ENCODE measurements at regions not wholly inside any gene's neighbourhood (a gene's known extent, or its start where the extent isn't known, plus 50 kb on each side); places are given as distances from the start of the nearest gene placed in this dataset.

- Histone ChIP-seq H3K36me3 (ENCODE audit: control insufficient read depth in 3 of 3, insufficient read depth in 3 of 3, low read length in 3 of 3) (no peaks in the 10 kb centered on the region), H3K9me3 (ENCODE audit: control insufficient read depth in 3 of 3, low read length in 3 of 3) (no peaks in the 10 kb centered on the region), H3K27me3 (ENCODE audit: control insufficient read depth in 3 of 3, insufficient read depth in 3 of 3, low read length in 3 of 3) (peaks cover 0 to 5% (median 0%) of the 10 kb centered on the region in 3 donors), H3K27ac (ENCODE audit: low read depth, low read length) (no peak overlapping the region), H3K9ac (ENCODE audit: low read depth in 1 of 3, low read length in 3 of 3) (no peak overlapping the region), H3K4me3 (ENCODE audit: low read length in 3 of 3) (no peak overlapping the region), H3K4me1 (ENCODE audit: control insufficient read depth in 3 of 3, insufficient read depth in 3 of 3, low read length in 3 of 3) (no peaks in the 10 kb centered on the region)
These were observed 275.4 kb upstream of the ADRA1B start for GRCh38 chr5:159640921-159641320.

- Histone ChIP-seq H3K4me1 (ENCODE audit: control insufficient read depth in 3 of 3, insufficient read depth in 3 of 3, low read length in 3 of 3) (no peaks in the 10 kb centered on the region), H3K27ac (ENCODE audit: low read depth, low read length) (no peak overlapping the region), H3K9ac (ENCODE audit: low read depth in 1 of 3, low read length in 3 of 3) (no peak overlapping the region), H3K27me3 (ENCODE audit: control insufficient read depth in 3 of 3, insufficient read depth in 3 of 3, low read length in 3 of 3) (peaks cover 0 to 5% (median 0%) of the 10 kb centered on the region in 3 donors), H3K4me3 (ENCODE audit: low read length in 3 of 3) (no peak overlapping the region), H3K36me3 (ENCODE audit: control insufficient read depth in 3 of 3, insufficient read depth in 3 of 3, low read length in 3 of 3) (no peaks in the 10 kb centered on the region), H3K9me3 (ENCODE audit: control insufficient read depth in 3 of 3, low read length in 3 of 3) (no peaks in the 10 kb centered on the region)
These were observed 274.8 kb upstream of the ADRA1B start for GRCh38 chr5:159641371-159642039.

- Histone ChIP-seq H3K4me1 (ENCODE audit: control insufficient read depth in 3 of 3, insufficient read depth in 3 of 3, low read length in 3 of 3) (no peaks in the 10 kb centered on the region), H3K9me3 (ENCODE audit: control insufficient read depth in 3 of 3, low read length in 3 of 3) (no peaks in the 10 kb centered on the region), H3K36me3 (ENCODE audit: control insufficient read depth in 3 of 3, insufficient read depth in 3 of 3, low read length in 3 of 3) (no peaks in the 10 kb centered on the region), H3K27ac (ENCODE audit: low read depth, low read length) (no peak overlapping the region), H3K27me3 (ENCODE audit: control insufficient read depth in 3 of 3, insufficient read depth in 3 of 3, low read length in 3 of 3) (peaks cover 0 to 5% (median 0%) of the 10 kb centered on the region in 3 donors), H3K9ac (ENCODE audit: low read depth in 1 of 3, low read length in 3 of 3) (no peak overlapping the region), H3K4me3 (ENCODE audit: low read length in 3 of 3) (no peak overlapping the region)
These were observed 273.9 kb upstream of the ADRA1B start for GRCh38 chr5:159642379-159642778.

GRCh38 chr5:159644053-159644452 lies 272.2 kb upstream of the ADRA1B start:
- Histone ChIP-seq H3K27me3 (ENCODE audit: control insufficient read depth in 3 of 3, insufficient read depth in 3 of 3, low read length in 3 of 3) (peaks cover 0 to 5% (median 0%) of the 10 kb centered on the region in 3 donors), H3K9ac (ENCODE audit: low read depth in 1 of 3, low read length in 3 of 3) (no peak overlapping the region), H3K9me3 (ENCODE audit: control insufficient read depth in 3 of 3, low read length in 3 of 3) (no peaks in the 10 kb centered on the region), H3K27ac (ENCODE audit: low read depth, low read length) (no peak overlapping the region), H3K4me1 (ENCODE audit: control insufficient read depth in 3 of 3, insufficient read depth in 3 of 3, low read length in 3 of 3) (no peaks in the 10 kb centered on the region), H3K36me3 (ENCODE audit: control insufficient read depth in 3 of 3, insufficient read depth in 3 of 3, low read length in 3 of 3) (no peaks in the 10 kb centered on the region), H3K4me3 (ENCODE audit: low read length in 3 of 3) (no peak overlapping the region)

- Histone ChIP-seq H3K4me1 (ENCODE audit: control insufficient read depth in 3 of 3, insufficient read depth in 3 of 3, low read length in 3 of 3) (no peaks in the 10 kb centered on the region), H3K9ac (ENCODE audit: low read depth in 1 of 3, low read length in 3 of 3) (no peak overlapping the region), H3K9me3 (ENCODE audit: control insufficient read depth in 3 of 3, low read length in 3 of 3) (no peaks in the 10 kb centered on the region), H3K27me3 (ENCODE audit: control insufficient read depth in 3 of 3, insufficient read depth in 3 of 3, low read length in 3 of 3) (peaks cover 0 to 5% (median 0%) of the 10 kb centered on the region in 3 donors), H3K27ac (ENCODE audit: low read depth, low read length) (no peak overlapping the region), H3K36me3 (ENCODE audit: control insufficient read depth in 3 of 3, insufficient read depth in 3 of 3, low read length in 3 of 3) (no peaks in the 10 kb centered on the region), H3K4me3 (ENCODE audit: low read length in 3 of 3) (no peak overlapping the region)
These were observed 271.0 kb upstream of the ADRA1B start for GRCh38 chr5:159645179-159645846.

GRCh38 chr5:159650803-159651202 lies 265.5 kb upstream of the ADRA1B start:
- no peak overlapping the region for H3K9ac ChIP-seq (ENCODE audit: low read depth in 1 of 3, low read length in 3 of 3)
- H3K36me3 ChIP-seq (ENCODE audit: control insufficient read depth in 3 of 3, insufficient read depth in 3 of 3, low read length in 3 of 3) = no peaks in the 10 kb centered on the region
- no peak overlapping the region for H3K4me3 ChIP-seq (ENCODE audit: low read length in 3 of 3)
- no peak overlapping the region for H3K27ac ChIP-seq (ENCODE audit: low read depth, low read length)
- H3K27me3 ChIP-seq (ENCODE audit: control insufficient read depth in 3 of 3, insufficient read depth in 3 of 3, low read length in 3 of 3) = no peaks in the 10 kb centered on the region
- H3K9me3 ChIP-seq (ENCODE audit: control insufficient read depth in 3 of 3, low read length in 3 of 3) = no peaks in the 10 kb centered on the region
- no peaks in the 10 kb centered on the region for H3K4me1 ChIP-seq (ENCODE audit: control insufficient read depth in 3 of 3, insufficient read depth in 3 of 3, low read length in 3 of 3)

- H3K36me3 ChIP-seq (ENCODE audit: control insufficient read depth in 3 of 3, insufficient read depth in 3 of 3, low read length in 3 of 3) = no peaks in the 10 kb centered on the region
- no peak overlapping the region for H3K4me3 ChIP-seq (ENCODE audit: low read length in 3 of 3)
- no peaks in the 10 kb centered on the region for H3K9me3 ChIP-seq (ENCODE audit: control insufficient read depth in 3 of 3, low read length in 3 of 3)
- no peak overlapping the region for H3K27ac ChIP-seq (ENCODE audit: low read depth, low read length)
- no peaks in the 10 kb centered on the region for H3K27me3 ChIP-seq (ENCODE audit: control insufficient read depth in 3 of 3, insufficient read depth in 3 of 3, low read length in 3 of 3)
- no peak overlapping the region for H3K9ac ChIP-seq (ENCODE audit: low read depth in 1 of 3, low read length in 3 of 3)
- no peaks in the 10 kb centered on the region for H3K4me1 ChIP-seq (ENCODE audit: control insufficient read depth in 3 of 3, insufficient read depth in 3 of 3, low read length in 3 of 3)
These were observed 260.4 kb upstream of the ADRA1B start for GRCh38 chr5:159655757-159656409.

- H3K9me3 ChIP-seq (ENCODE audit: control insufficient read depth in 3 of 3, low read length in 3 of 3) = no peaks in the 10 kb centered on the region
- H3K27me3 ChIP-seq (ENCODE audit: control insufficient read depth in 3 of 3, insufficient read depth in 3 of 3, low read length in 3 of 3) = no peaks in the 10 kb centered on the region
- H3K4me1 ChIP-seq (ENCODE audit: control insufficient read depth in 3 of 3, insufficient read depth in 3 of 3, low read length in 3 of 3) = no peaks in the 10 kb centered on the region
- H3K27ac ChIP-seq (ENCODE audit: low read depth, low read length) = no peak overlapping the region
- H3K9ac ChIP-seq (ENCODE audit: low read depth in 1 of 3, low read length in 3 of 3) = no peak overlapping the region
- H3K36me3 ChIP-seq (ENCODE audit: control insufficient read depth in 3 of 3, insufficient read depth in 3 of 3, low read length in 3 of 3) = no peaks in the 10 kb centered on the region
- H3K4me3 ChIP-seq (ENCODE audit: low read length in 3 of 3) = no peak overlapping the region
These were observed 259.0 kb upstream of the ADRA1B start for GRCh38 chr5:159657298-159657697.

- Histone ChIP-seq H3K27me3 (ENCODE audit: control insufficient read depth in 3 of 3, insufficient read depth in 3 of 3, low read length in 3 of 3) (no peaks in the 10 kb centered on the region), H3K4me3 (ENCODE audit: low read length in 3 of 3) (no peak overlapping the region), H3K9ac (ENCODE audit: low read depth in 1 of 3, low read length in 3 of 3) (no peak overlapping the region), H3K36me3 (ENCODE audit: control insufficient read depth in 3 of 3, insufficient read depth in 3 of 3, low read length in 3 of 3) (no peaks in the 10 kb centered on the region), H3K4me1 (ENCODE audit: control insufficient read depth in 3 of 3, insufficient read depth in 3 of 3, low read length in 3 of 3) (no peaks in the 10 kb centered on the region), H3K9me3 (ENCODE audit: control insufficient read depth in 3 of 3, low read length in 3 of 3) (no peaks in the 10 kb centered on the region), H3K27ac (ENCODE audit: low read depth, low read length) (no peak overlapping the region)
These were observed 258.5 kb upstream of the ADRA1B start for GRCh38 chr5:159657771-159658170.

- no peaks in the 10 kb centered on the region for H3K27me3 ChIP-seq (ENCODE audit: control insufficient read depth in 3 of 3, insufficient read depth in 3 of 3, low read length in 3 of 3)
- H3K4me3 ChIP-seq (ENCODE audit: low read length in 3 of 3) = no peak overlapping the region
- no peaks in the 10 kb centered on the region for H3K36me3 ChIP-seq (ENCODE audit: control insufficient read depth in 3 of 3, insufficient read depth in 3 of 3, low read length in 3 of 3)
These were observed 257.9 kb upstream of the ADRA1B start for GRCh38 chr5:159658266-159658925.

More at GRCh38 chr5:159658266-159658925, 257.9 kb upstream of the ADRA1B start:
- H3K4me1 ChIP-seq (ENCODE audit: control insufficient read depth in 3 of 3, insufficient read depth in 3 of 3, low read length in 3 of 3) = no peaks in the 10 kb centered on the region
- no peak overlapping the region for H3K9ac ChIP-seq (ENCODE audit: low read depth in 1 of 3, low read length in 3 of 3)
- H3K27ac ChIP-seq (ENCODE audit: low read depth, low read length) = no peak overlapping the region
- H3K9me3 ChIP-seq (ENCODE audit: control insufficient read depth in 3 of 3, low read length in 3 of 3) = no peaks in the 10 kb centered on the region

Data from skeletal muscle tissue (tissue), 3 donors.